ENCODE measurements at regions not wholly inside any gene's neighbourhood (a gene's known extent, or its start where the extent isn't known, plus 50 kb on each side); places are given as distances from the start of the nearest gene placed in this dataset.
A peak's percentile ranks its signal among the peaks of the same experiment; 100 is the strongest.

- DNase-seq (ENCODE audit: low read depth in 1 of 2, low spot score in 1 of 2), result no peak
- Histone ChIP-seq H3K4me1 (ENCODE audit: low read depth) (no peaks in the 10 kb centered on the region), H3K4me3 (no peak overlapping the region), H3K36me3 (no peaks in the 10 kb centered on the region), H3K27ac (no peak overlapping the region), H3K27me3 (no peaks in the 10 kb centered on the region), H3K9me3 (ENCODE audit: low read depth) (no peaks in the 10 kb centered on the region)
- TF ChIP-seq, protein P1, sequence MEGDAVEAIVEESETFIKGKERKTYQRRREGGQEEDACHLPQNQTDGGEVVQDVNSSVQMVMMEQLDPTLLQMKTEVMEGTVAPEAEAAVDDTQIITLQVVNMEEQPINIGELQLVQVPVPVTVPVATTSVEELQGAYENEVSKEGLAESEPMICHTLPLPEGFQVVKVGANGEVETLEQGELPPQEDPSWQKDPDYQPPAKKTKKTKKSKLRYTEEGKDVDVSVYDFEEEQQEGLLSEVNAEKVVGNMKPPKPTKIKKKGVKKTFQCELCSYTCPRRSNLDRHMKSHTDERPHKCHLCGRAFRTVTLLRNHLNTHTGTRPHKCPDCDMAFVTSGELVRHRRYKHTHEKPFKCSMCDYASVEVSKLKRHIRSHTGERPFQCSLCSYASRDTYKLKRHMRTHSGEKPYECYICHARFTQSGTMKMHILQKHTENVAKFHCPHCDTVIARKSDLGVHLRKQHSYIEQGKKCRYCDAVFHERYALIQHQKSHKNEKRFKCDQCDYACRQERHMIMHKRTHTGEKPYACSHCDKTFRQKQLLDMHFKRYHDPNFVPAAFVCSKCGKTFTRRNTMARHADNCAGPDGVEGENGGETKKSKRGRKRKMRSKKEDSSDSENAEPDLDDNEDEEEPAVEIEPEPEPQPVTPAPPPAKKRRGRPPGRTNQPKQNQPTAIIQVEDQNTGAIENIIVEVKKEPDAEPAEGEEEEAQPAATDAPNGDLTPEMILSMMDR (IDR thresholded peaks at IDR 0.05; ENCODE audit: low read depth, low read length), result no peak
Measured at GRCh38 chr5:20683241-20683940, 695.4 kb upstream of the CDH18 start.

DNA sequence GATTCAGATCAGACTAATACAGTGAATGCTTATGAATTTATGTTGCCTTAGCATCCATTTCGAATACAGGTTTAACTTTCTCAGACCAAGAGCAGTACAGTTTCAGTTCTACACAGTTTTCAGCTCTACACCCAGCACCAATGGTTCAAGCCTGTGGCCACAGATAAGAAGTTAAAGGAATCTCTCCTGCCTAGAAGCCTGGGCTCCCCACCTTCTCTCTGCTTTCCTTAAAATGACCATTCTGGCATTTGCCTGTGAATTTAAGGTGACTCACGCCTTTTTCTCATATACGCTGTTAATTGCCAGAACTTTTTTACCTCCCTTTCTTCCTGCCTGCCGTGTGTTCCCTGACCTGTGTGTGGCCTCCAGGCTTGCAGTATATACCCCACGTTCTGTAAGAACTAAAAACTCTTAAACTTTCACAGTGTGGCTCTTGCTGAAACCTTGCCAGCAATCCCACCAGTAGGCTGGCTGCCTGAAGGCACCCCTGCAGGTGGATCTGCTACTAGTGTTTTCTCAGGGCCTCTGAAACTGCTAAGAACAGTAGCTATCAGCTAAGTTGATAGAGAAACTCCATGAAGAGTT, 692.8 kb upstream of the CDH18 start:
- TF ChIP-seq, protein P1 (IDR thresholded peaks at IDR 0.05; ENCODE audit: low read depth, low read length), result no peak
- Histone ChIP-seq H3K4me1 (ENCODE audit: low read depth) (no peaks in the 10 kb centered on the region), H3K27me3 (no peaks in the 10 kb centered on the region), H3K9me3 (ENCODE audit: low read depth) (no peaks in the 10 kb centered on the region), H3K36me3 (no peaks in the 10 kb centered on the region), H3K4me3 (no peak overlapping the region), H3K27ac (no peak overlapping the region)
- DNase-seq (ENCODE audit: low read depth in 1 of 2, low spot score in 1 of 2), result no peak

DNA sequence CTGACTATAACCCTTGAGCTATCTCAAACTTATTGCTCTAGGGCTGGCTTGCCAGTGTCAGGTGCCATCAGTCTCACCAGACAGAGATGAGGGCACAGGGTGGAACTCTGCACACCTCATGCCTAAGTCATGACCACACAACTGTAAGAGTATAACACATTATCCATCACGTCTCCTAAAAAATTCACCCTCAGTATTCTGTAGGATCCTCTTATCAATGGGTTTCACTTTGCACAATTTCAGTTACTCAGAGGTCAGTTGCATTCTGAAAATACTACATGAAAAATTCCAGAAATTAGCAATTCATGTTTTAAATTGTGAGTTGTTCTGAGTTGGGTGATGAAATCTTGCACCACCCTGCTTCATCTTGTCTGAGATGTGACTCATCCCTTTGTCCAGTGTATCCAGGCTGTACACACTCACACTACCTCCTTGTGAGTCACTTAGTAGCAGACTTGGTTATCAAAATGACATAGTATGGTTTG, 690.9 kb upstream of the CDH18 start:
- Histone ChIP-seq H3K27ac (no peak overlapping the region), H3K4me3 (no peak overlapping the region)

DNA sequence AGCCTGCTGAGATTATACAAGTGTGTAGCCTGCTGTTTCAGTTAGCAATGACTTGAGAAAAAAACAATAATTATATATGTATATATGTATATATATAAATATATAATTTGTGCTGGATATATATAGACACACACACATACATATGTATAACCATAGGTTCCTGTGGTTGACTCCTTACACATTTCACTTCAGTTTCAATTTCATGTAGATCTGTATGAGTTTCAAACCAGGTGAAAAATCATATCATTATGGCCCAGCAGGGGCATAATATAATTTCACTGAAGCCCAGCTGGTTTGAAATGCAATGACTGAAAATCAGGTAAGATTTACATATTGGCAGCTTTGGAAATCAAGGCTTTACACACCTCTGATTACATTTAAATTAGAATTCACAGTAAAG, 690.4 kb upstream of the CDH18 start:
- Histone ChIP-seq H3K4me1 (ENCODE audit: low read depth) (no peaks in the 10 kb centered on the region), H3K9me3 (ENCODE audit: low read depth) (no peaks in the 10 kb centered on the region), H3K27me3 (no peaks in the 10 kb centered on the region), H3K27ac (no peak overlapping the region), H3K4me3 (no peak overlapping the region), H3K36me3 (no peaks in the 10 kb centered on the region)
- TF ChIP-seq, protein P1 (IDR thresholded peaks at IDR 0.05; ENCODE audit: low read depth, low read length), result no peak
- no peak for DNase-seq (ENCODE audit: low read depth in 1 of 2, low spot score in 1 of 2)

More for the DNA sequence above, 690.9 kb upstream of the CDH18 start:
- Histone ChIP-seq H3K4me1 (ENCODE audit: low read depth) (no peaks in the 10 kb centered on the region), H3K27me3 (no peaks in the 10 kb centered on the region), H3K36me3 (no peaks in the 10 kb centered on the region), H3K9me3 (ENCODE audit: low read depth) (no peaks in the 10 kb centered on the region)
- DNase-seq (ENCODE audit: low read depth in 1 of 2, low spot score in 1 of 2), result peak in 1 of 2 donors; percentile 93
- TF ChIP-seq, protein P1 (IDR thresholded peaks at IDR 0.05; ENCODE audit: low read depth, low read length), result no peak

GRCh38 chr5:20660588-20660987, 672.6 kb upstream of the CDH18 start:
- no peak for DNase-seq (ENCODE audit: low read depth in 1 of 2, low spot score in 1 of 2)
- TF ChIP-seq, protein P1 (IDR thresholded peaks at IDR 0.05; ENCODE audit: low read depth, low read length), result no peak
- no peaks in the 10 kb centered on the region for H3K4me1 ChIP-seq (ENCODE audit: low read depth)
- no peaks in the 10 kb centered on the region for H3K27me3 ChIP-seq
- H3K36me3 ChIP-seq, result no peaks in the 10 kb centered on the region
- H3K9me3 ChIP-seq (ENCODE audit: low read depth), result no peaks in the 10 kb centered on the region
- no peak overlapping the region for H3K4me3 ChIP-seq
- no peak overlapping the region for H3K27ac ChIP-seq

Data from cardiac muscle cell (in vitro differentiated cells and primary cell).